ENCODE measurements at regions not wholly inside any gene's neighbourhood (a gene's known extent, or its start where the extent isn't known, plus 50 kb on each side); places are given as distances from the start of the nearest gene placed in this dataset.
"Not testable (repeated sequence)": the region's sequence is repeated elsewhere in the genome, so short reads cannot be mapped to it uniquely, and the experiment has no call there.

GRCh38 chr2:8594731-8595427 lies 87.0 kb upstream of the ID2 start:
- Histone ChIP-seq H3K9ac (ENCODE audit: low read depth, low read length) (no peak overlapping the region), H3K36me3 (ENCODE audit: insufficient read depth, low read depth, low read length) (no peaks in the 10 kb centered on the region), H3K27ac (ENCODE audit: low read length) (no peak overlapping the region), H3K4me1 (ENCODE audit: insufficient read depth, low read length) (no peaks in the 10 kb centered on the region), H3K27me3 (ENCODE audit: insufficient read depth, low read length) (no peaks in the 10 kb centered on the region), H3K9me3 (ENCODE audit: insufficient read depth, low read depth, low read length) (no peaks in the 10 kb centered on the region), H3K4me3 (ENCODE audit: low read length) (no peak overlapping the region)

- no peaks in the 10 kb centered on the region for H3K9me3 ChIP-seq (ENCODE audit: insufficient read depth, low read depth, low read length)
- no peaks in the 10 kb centered on the region for H3K36me3 ChIP-seq (ENCODE audit: insufficient read depth, low read depth, low read length)
- H3K27ac ChIP-seq (ENCODE audit: low read length) = no peak overlapping the region
- H3K4me3 ChIP-seq (ENCODE audit: low read length) = no peak overlapping the region
- H3K9ac ChIP-seq (ENCODE audit: low read depth, low read length) = no peak overlapping the region
- H3K4me1 ChIP-seq (ENCODE audit: insufficient read depth, low read length) = no peaks in the 10 kb centered on the region
- no peaks in the 10 kb centered on the region for H3K27me3 ChIP-seq (ENCODE audit: insufficient read depth, low read length)
Measured at GRCh38 chr2:8595428-8595805, 86.4 kb upstream of the ID2 start.

- no peaks in the 10 kb centered on the region for H3K4me1 ChIP-seq (ENCODE audit: insufficient read depth, low read length)
- no peaks in the 10 kb centered on the region for H3K27me3 ChIP-seq (ENCODE audit: insufficient read depth, low read length)
- H3K4me3 ChIP-seq (ENCODE audit: low read length) = no peak overlapping the region
- no peaks in the 10 kb centered on the region for H3K36me3 ChIP-seq (ENCODE audit: insufficient read depth, low read depth, low read length)
- no peak overlapping the region for H3K27ac ChIP-seq (ENCODE audit: low read length)
- H3K9ac ChIP-seq (ENCODE audit: low read depth, low read length) = no peak overlapping the region
- H3K9me3 ChIP-seq (ENCODE audit: insufficient read depth, low read depth, low read length) = no peaks in the 10 kb centered on the region
Measured at GRCh38 chr2:8595811-8596600, 85.8 kb upstream of the ID2 start.

- Histone ChIP-seq H3K9me3 (ENCODE audit: insufficient read depth, low read depth, low read length) (no peaks in the 10 kb centered on the region), H3K9ac (ENCODE audit: low read depth, low read length) (no peak overlapping the region), H3K4me3 (ENCODE audit: low read length) (no peak overlapping the region), H3K27me3 (ENCODE audit: insufficient read depth, low read length) (no peaks in the 10 kb centered on the region), H3K36me3 (ENCODE audit: insufficient read depth, low read depth, low read length) (no peaks in the 10 kb centered on the region), H3K4me1 (ENCODE audit: insufficient read depth, low read length) (no peaks in the 10 kb centered on the region), H3K27ac (ENCODE audit: low read length) (no peak overlapping the region)
Measured at GRCh38 chr2:8597094-8597493, 84.8 kb upstream of the ID2 start.

- Histone ChIP-seq H3K9me3 (ENCODE audit: insufficient read depth, low read depth, low read length) (no peaks in the 10 kb centered on the region), H3K4me1 (ENCODE audit: insufficient read depth, low read length) (no peaks in the 10 kb centered on the region), H3K4me3 (ENCODE audit: low read length) (no peak overlapping the region), H3K27me3 (ENCODE audit: insufficient read depth, low read length) (no peaks in the 10 kb centered on the region), H3K36me3 (ENCODE audit: insufficient read depth, low read depth, low read length) (no peaks in the 10 kb centered on the region), H3K9ac (ENCODE audit: low read depth, low read length) (no peak overlapping the region), H3K27ac (ENCODE audit: low read length) (no peak overlapping the region)
Measured at GRCh38 chr2:8597559-8598225, 84.2 kb upstream of the ID2 start.

GRCh38 chr2:8598295-8599165 lies 83.3 kb upstream of the ID2 start:
- Histone ChIP-seq H3K9me3 (ENCODE audit: insufficient read depth, low read depth, low read length) (no peaks in the 10 kb centered on the region), H3K36me3 (ENCODE audit: insufficient read depth, low read depth, low read length) (no peaks in the 10 kb centered on the region), H3K27me3 (ENCODE audit: insufficient read depth, low read length) (no peaks in the 10 kb centered on the region), H3K27ac (ENCODE audit: low read length) (no peak overlapping the region), H3K9ac (ENCODE audit: low read depth, low read length) (no peak overlapping the region), H3K4me1 (ENCODE audit: insufficient read depth, low read length) (no peaks in the 10 kb centered on the region), H3K4me3 (ENCODE audit: low read length) (no peak overlapping the region)

- Histone ChIP-seq H3K4me1 (ENCODE audit: insufficient read depth, low read length) (no peaks in the 10 kb centered on the region), H3K27me3 (ENCODE audit: insufficient read depth, low read length) (no peaks in the 10 kb centered on the region), H3K36me3 (ENCODE audit: insufficient read depth, low read depth, low read length) (no peaks in the 10 kb centered on the region), H3K4me3 (ENCODE audit: low read length) (no peak overlapping the region), H3K9me3 (ENCODE audit: insufficient read depth, low read depth, low read length) (no peaks in the 10 kb centered on the region), H3K27ac (ENCODE audit: low read length) (no peak overlapping the region), H3K9ac (ENCODE audit: low read depth, low read length) (no peak overlapping the region)
Measured at GRCh38 chr2:8599421-8600242, 82.2 kb upstream of the ID2 start.

- no peak overlapping the region for H3K9ac ChIP-seq (ENCODE audit: low read depth, low read length)
- H3K27ac ChIP-seq (ENCODE audit: low read length) = no peak overlapping the region
- H3K9me3 ChIP-seq (ENCODE audit: insufficient read depth, low read depth, low read length) = no peaks in the 10 kb centered on the region
- no peak overlapping the region for H3K4me3 ChIP-seq (ENCODE audit: low read length)
- H3K4me1 ChIP-seq (ENCODE audit: insufficient read depth, low read length) = no peaks in the 10 kb centered on the region
- no peaks in the 10 kb centered on the region for H3K27me3 ChIP-seq (ENCODE audit: insufficient read depth, low read length)
- H3K36me3 ChIP-seq (ENCODE audit: insufficient read depth, low read depth, low read length) = no peaks in the 10 kb centered on the region
Measured at GRCh38 chr2:8600456-8600855, 81.4 kb upstream of the ID2 start.

- peaks cover 10% of the 10 kb centered on the region; the same call in 1 of the 2 replicates for H3K27me3 ChIP-seq (ENCODE audit: insufficient read depth, low read length)
- no peaks in the 10 kb centered on the region for H3K9me3 ChIP-seq (ENCODE audit: insufficient read depth, low read depth, low read length)
- no peaks in the 10 kb centered on the region for H3K36me3 ChIP-seq (ENCODE audit: insufficient read depth, low read depth, low read length)
- H3K9ac ChIP-seq (ENCODE audit: low read depth, low read length) = no peak overlapping the region
- no peak overlapping the region for H3K4me3 ChIP-seq (ENCODE audit: low read length)
- H3K4me1 ChIP-seq (ENCODE audit: insufficient read depth, low read length) = no peaks in the 10 kb centered on the region
- H3K27ac ChIP-seq (ENCODE audit: low read length) = no peak overlapping the region
Measured at GRCh38 chr2:8602809-8603208, 79.0 kb upstream of the ID2 start.

GRCh38 chr2:8603356-8603755 lies 78.5 kb upstream of the ID2 start:
- H3K9ac ChIP-seq (ENCODE audit: low read depth, low read length); H3K9me3 ChIP-seq (ENCODE audit: insufficient read depth, low read depth, low read length); H3K27ac ChIP-seq (ENCODE audit: low read length); H3K4me1 ChIP-seq (ENCODE audit: insufficient read depth, low read length); H3K36me3 ChIP-seq (ENCODE audit: insufficient read depth, low read depth, low read length); H3K4me3 ChIP-seq (ENCODE audit: low read length): not testable (repeated sequence)
- peaks cover 10% of the 10 kb centered on the region; the same call in 1 of the 2 replicates for H3K27me3 ChIP-seq (ENCODE audit: insufficient read depth, low read length)

- Histone ChIP-seq H3K27ac (ENCODE audit: low read length) (no peak overlapping the region), H3K9ac (ENCODE audit: low read depth, low read length) (no peak overlapping the region), H3K9me3 (ENCODE audit: insufficient read depth, low read depth, low read length) (no peaks in the 10 kb centered on the region), H3K36me3 (ENCODE audit: insufficient read depth, low read depth, low read length) (no peaks in the 10 kb centered on the region), H3K4me3 (ENCODE audit: low read length) (no peak overlapping the region), H3K4me1 (ENCODE audit: insufficient read depth, low read length) (no peaks in the 10 kb centered on the region), H3K27me3 (ENCODE audit: insufficient read depth, low read length) (peaks cover 10% of the 10 kb centered on the region; the same call in 1 of the 2 replicates)
Measured at GRCh38 chr2:8604262-8604661, 77.6 kb upstream of the ID2 start.
